ENCODE measurements at regions not wholly inside any gene's neighbourhood (a gene's known extent, or its start where the extent isn't known, plus 50 kb on each side); places are given as distances from the start of the nearest gene placed in this dataset.
"Not testable (repeated sequence)": the region's sequence is repeated elsewhere in the genome, so short reads cannot be mapped to it uniquely, and the experiment has no call there.

GRCh38 chr4:174183259-174183658 lies 100.2 kb downstream of the FBXO8 start:
- H3K27ac Mint-ChIP-seq, result no peak overlapping the region

GRCh38 chr4:174181827-174182226 lies 101.6 kb downstream of the FBXO8 start:
- peaks cover 24% of the 10 kb centered on the region for H3K27me3 Mint-ChIP-seq
- H3K36me3 ChIP-seq (ENCODE audit: control insufficient read depth, insufficient read depth, low read length), result no peaks in the 10 kb centered on the region
- no peak overlapping the region for H3K4me3 ChIP-seq (ENCODE audit: low read depth, low read length)
- no peak overlapping the region for H3K4me3 Mint-ChIP-seq
- H3K4me1 Mint-ChIP-seq, result no peaks in the 10 kb centered on the region
- H3K27me3 ChIP-seq (ENCODE audit: control insufficient read depth, insufficient read depth, low read length), result peaks cover 4% of the 10 kb centered on the region
- no peak overlapping the region for H3K27ac Mint-ChIP-seq
- no peaks in the 10 kb centered on the region for H3K9me3 ChIP-seq (ENCODE audit: control insufficient read depth in 2 of 2, low read length in 2 of 2)
- no peaks in the 10 kb centered on the region for H3K36me3 Mint-ChIP-seq
- no peaks in the 10 kb centered on the region for H3K4me1 ChIP-seq (ENCODE audit: control insufficient read depth, insufficient read depth, low read length, poor library complexity, severe bottlenecking)
- ATAC-seq (ENCODE audit: low read depth in 2 of 2) (no peak), DNase-seq (no peak)
- H3K9me3 Mint-ChIP-seq, result peaks cover 0 to under 1% (median 0%) of the 10 kb centered on the region in 7 donors
- H3K27ac ChIP-seq (ENCODE audit: insufficient read depth, low read length, poor library complexity, severe bottlenecking), result no peak overlapping the region

More at GRCh38 chr4:174183259-174183658, 100.2 kb downstream of the FBXO8 start:
- Histone ChIP-seq H3K4me3 (ENCODE audit: low read depth, low read length) (no peak overlapping the region), H3K36me3 (ENCODE audit: control insufficient read depth, insufficient read depth, low read length) (no peaks in the 10 kb centered on the region), H3K27ac (ENCODE audit: insufficient read depth, low read length, poor library complexity, severe bottlenecking) (no peak overlapping the region), H3K27me3 (ENCODE audit: control insufficient read depth, insufficient read depth, low read length) (peaks cover 4% of the 10 kb centered on the region), H3K9me3 (ENCODE audit: control insufficient read depth in 2 of 2, low read length in 2 of 2) (no peaks in the 10 kb centered on the region), H3K4me1 (ENCODE audit: control insufficient read depth, insufficient read depth, low read length, poor library complexity, severe bottlenecking) (no peaks in the 10 kb centered on the region)
- Mint-ChIP-seq H3K36me3 (no peaks in the 10 kb centered on the region), H3K27me3 (peaks cover 19% of the 10 kb centered on the region), H3K4me3 (no peak overlapping the region), H3K9me3 (peaks cover 0 to 4% (median 0%) of the 10 kb centered on the region in 7 donors), H3K4me1 (no peaks in the 10 kb centered on the region)
- DNase-seq, result no peak
- ATAC-seq (ENCODE audit: low read depth in 2 of 2), result no peak

GRCh38 chr4:174177536-174177935 lies 105.9 kb downstream of the FBXO8 start:
- H3K27me3 ChIP-seq (ENCODE audit: control insufficient read depth, insufficient read depth, low read length), result peaks cover 3% of the 10 kb centered on the region
- no peak overlapping the region for H3K27ac ChIP-seq (ENCODE audit: insufficient read depth, low read length, poor library complexity, severe bottlenecking)
- H3K4me3 ChIP-seq (ENCODE audit: low read depth, low read length), result no peak overlapping the region
- no peak for ATAC-seq (ENCODE audit: low read depth in 2 of 2)
- peaks cover 12% of the 10 kb centered on the region for H3K27me3 Mint-ChIP-seq
- H3K4me1 ChIP-seq (ENCODE audit: control insufficient read depth, insufficient read depth, low read length, poor library complexity, severe bottlenecking), result no peaks in the 10 kb centered on the region
- DNase-seq, result no peak
- no peaks in the 10 kb centered on the region for H3K36me3 ChIP-seq (ENCODE audit: control insufficient read depth, insufficient read depth, low read length)
- peaks cover 0 to 3% (median 0%) of the 10 kb centered on the region in 7 donors for H3K9me3 Mint-ChIP-seq
- H3K27ac Mint-ChIP-seq, result no peak overlapping the region
- no peak overlapping the region for H3K4me3 Mint-ChIP-seq
- no peaks in the 10 kb centered on the region for H3K4me1 Mint-ChIP-seq
- no peaks in the 10 kb centered on the region for H3K9me3 ChIP-seq (ENCODE audit: control insufficient read depth in 2 of 2, low read length in 2 of 2)
- no peaks in the 10 kb centered on the region for H3K36me3 Mint-ChIP-seq

- H3K36me3 Mint-ChIP-seq; H3K27ac Mint-ChIP-seq; DNase-seq; H3K4me1 Mint-ChIP-seq; H3K27ac ChIP-seq (ENCODE audit: insufficient read depth, low read length, poor library complexity, severe bottlenecking); H3K36me3 ChIP-seq (ENCODE audit: control insufficient read depth, insufficient read depth, low read length); ATAC-seq (ENCODE audit: low read depth in 2 of 2); H3K9me3 Mint-ChIP-seq; H3K4me3 ChIP-seq (ENCODE audit: low read depth, low read length); H3K4me1 ChIP-seq (ENCODE audit: control insufficient read depth, insufficient read depth, low read length, poor library complexity, severe bottlenecking); H3K4me3 Mint-ChIP-seq; H3K9me3 ChIP-seq (ENCODE audit: control insufficient read depth in 2 of 2, low read length in 2 of 2); H3K27me3 ChIP-seq (ENCODE audit: control insufficient read depth, insufficient read depth, low read length): not testable (repeated sequence)
- peaks cover 17% of the 10 kb centered on the region for H3K27me3 Mint-ChIP-seq
These were observed 107.6 kb downstream of the FBXO8 start for GRCh38 chr4:174175836-174176235.

GRCh38 chr4:174173360-174173759 lies 110.1 kb downstream of the FBXO8 start:
- no peak overlapping the region for H3K4me3 ChIP-seq (ENCODE audit: low read depth, low read length)
- H3K27me3 Mint-ChIP-seq, result peaks cover 14% of the 10 kb centered on the region
- no peaks in the 10 kb centered on the region for H3K9me3 ChIP-seq (ENCODE audit: control insufficient read depth in 2 of 2, low read length in 2 of 2)
- no peak overlapping the region for H3K27ac ChIP-seq (ENCODE audit: insufficient read depth, low read length, poor library complexity, severe bottlenecking)
- H3K4me1 Mint-ChIP-seq, result no peaks in the 10 kb centered on the region
- peaks cover 0 to 3% (median 0%) of the 10 kb centered on the region in 7 donors for H3K9me3 Mint-ChIP-seq
- H3K36me3 ChIP-seq (ENCODE audit: control insufficient read depth, insufficient read depth, low read length), result no peaks in the 10 kb centered on the region
- DNase-seq (no peak), ATAC-seq (ENCODE audit: low read depth in 2 of 2) (no peak)
- no peaks in the 10 kb centered on the region for H3K36me3 Mint-ChIP-seq
- H3K4me1 ChIP-seq (ENCODE audit: control insufficient read depth, insufficient read depth, low read length, poor library complexity, severe bottlenecking), result no peaks in the 10 kb centered on the region
- peaks cover 2% of the 10 kb centered on the region for H3K27me3 ChIP-seq (ENCODE audit: control insufficient read depth, insufficient read depth, low read length)
- H3K27ac Mint-ChIP-seq, result no peak overlapping the region
- no peak overlapping the region for H3K4me3 Mint-ChIP-seq

GRCh38 chr4:174172274-174172673 lies 111.2 kb downstream of the FBXO8 start:
- ATAC-seq (ENCODE audit: low read depth in 2 of 2), result no peak
- no peaks in the 10 kb centered on the region for H3K9me3 ChIP-seq (ENCODE audit: control insufficient read depth in 2 of 2, low read length in 2 of 2)
- DNase-seq, result no peak
- H3K27ac ChIP-seq (ENCODE audit: insufficient read depth, low read length, poor library complexity, severe bottlenecking), result no peak overlapping the region
- Mint-ChIP-seq H3K4me1 (no peaks in the 10 kb centered on the region), H3K27me3 (peaks cover 13% of the 10 kb centered on the region), H3K4me3 (no peak overlapping the region), H3K9me3 (peaks cover 0 to 3% (median 0%) of the 10 kb centered on the region in 7 donors), H3K27ac (no peak overlapping the region), H3K36me3 (no peaks in the 10 kb centered on the region)
- no peaks in the 10 kb centered on the region for H3K4me1 ChIP-seq (ENCODE audit: control insufficient read depth, insufficient read depth, low read length, poor library complexity, severe bottlenecking)
- no peaks in the 10 kb centered on the region for H3K36me3 ChIP-seq (ENCODE audit: control insufficient read depth, insufficient read depth, low read length)
- peaks cover 2% of the 10 kb centered on the region for H3K27me3 ChIP-seq (ENCODE audit: control insufficient read depth, insufficient read depth, low read length)
- H3K4me3 ChIP-seq (ENCODE audit: low read depth, low read length), result no peak overlapping the region

GRCh38 chr4:174170906-174171305 lies 112.6 kb downstream of the FBXO8 start:
- Mint-ChIP-seq H3K4me1 (no peaks in the 10 kb centered on the region), H3K36me3 (no peaks in the 10 kb centered on the region), H3K4me3 (no peak overlapping the region), H3K9me3 (peaks cover 0 to 3% (median 0%) of the 10 kb centered on the region in 7 donors), H3K27ac (no peak overlapping the region), H3K27me3 (peaks cover 6% of the 10 kb centered on the region)
- DNase-seq (no peak), ATAC-seq (ENCODE audit: low read depth in 2 of 2) (no peak)
- no peaks in the 10 kb centered on the region for H3K9me3 ChIP-seq (ENCODE audit: control insufficient read depth in 2 of 2, low read length in 2 of 2)
- H3K36me3 ChIP-seq (ENCODE audit: control insufficient read depth, insufficient read depth, low read length), result no peaks in the 10 kb centered on the region
- H3K27me3 ChIP-seq (ENCODE audit: control insufficient read depth, insufficient read depth, low read length), result no peaks in the 10 kb centered on the region
- no peaks in the 10 kb centered on the region for H3K4me1 ChIP-seq (ENCODE audit: control insufficient read depth, insufficient read depth, low read length, poor library complexity, severe bottlenecking)
- no peak overlapping the region for H3K4me3 ChIP-seq (ENCODE audit: low read depth, low read length)
- H3K27ac ChIP-seq (ENCODE audit: insufficient read depth, low read length, poor library complexity, severe bottlenecking), result no peak overlapping the region

- no peak for DNase-seq
- Histone ChIP-seq H3K27me3 (ENCODE audit: control insufficient read depth, insufficient read depth, low read length) (no peaks in the 10 kb centered on the region), H3K36me3 (ENCODE audit: control insufficient read depth, insufficient read depth, low read length) (no peaks in the 10 kb centered on the region), H3K4me1 (ENCODE audit: control insufficient read depth, insufficient read depth, low read length, poor library complexity, severe bottlenecking) (no peaks in the 10 kb centered on the region), H3K27ac (ENCODE audit: insufficient read depth, low read length, poor library complexity, severe bottlenecking) (no peak overlapping the region), H3K9me3 (ENCODE audit: control insufficient read depth in 2 of 2, low read length in 2 of 2) (no peaks in the 10 kb centered on the region), H3K4me3 (ENCODE audit: low read depth, low read length) (no peak overlapping the region)
- ATAC-seq (ENCODE audit: low read depth in 2 of 2), result no peak
- Mint-ChIP-seq H3K4me1 (no peaks in the 10 kb centered on the region), H3K27me3 (peaks cover 6% of the 10 kb centered on the region), H3K36me3 (no peaks in the 10 kb centered on the region), H3K27ac (no peak overlapping the region), H3K4me3 (no peak overlapping the region), H3K9me3 (peaks cover 0 to 3% (median 0%) of the 10 kb centered on the region in 7 donors)
These were observed 113.4 kb downstream of the FBXO8 start for GRCh38 chr4:174170091-174170490.
